Gastroesophageal sphincter (tissue), 3 donors: ENCODE measurements at regions not wholly inside any gene's neighbourhood (a gene's known extent, or its start where the extent isn't known, plus 50 kb on each side); places are given as distances from the start of the nearest gene placed in this dataset.

Experiments
- EP300 ChIP-seq: sonication (generic); formaldehyde crosslinking; IDR thresholded peaks from one replicate; pipeline ENCODE4 v1.6.1; 2017; ENCODE audit warnings: antibody characterized with exemption, mild to moderate bottlenecking
- POLR2A ChIP-seq, 2 donors: fragments of 450-650 bp; IDR thresholded peaks; one replicate each; pipeline ENCODE4 v1.6.1; 2017; ENCODE audit warnings: antibody characterized with exemption in 2 of 2, mild to moderate bottlenecking in 2 of 2, moderate library complexity in 1 of 2
- TF ChIP-seq, protein P1 (sequence below), 4 experiments: fragments of 200-600 bp in 2 of 4; fragments of 450-650 bp in 2 of 4; sonication (generic) in 1 of 4; IDR thresholded peaks; one replicate each; pipeline ENCODE4 v1.5.1; 2017 to 2019; ENCODE audit warnings: antibody characterized with exemption in 4 of 4, mild to moderate bottlenecking in 2 of 4, moderate library complexity in 2 of 4

DNA sequence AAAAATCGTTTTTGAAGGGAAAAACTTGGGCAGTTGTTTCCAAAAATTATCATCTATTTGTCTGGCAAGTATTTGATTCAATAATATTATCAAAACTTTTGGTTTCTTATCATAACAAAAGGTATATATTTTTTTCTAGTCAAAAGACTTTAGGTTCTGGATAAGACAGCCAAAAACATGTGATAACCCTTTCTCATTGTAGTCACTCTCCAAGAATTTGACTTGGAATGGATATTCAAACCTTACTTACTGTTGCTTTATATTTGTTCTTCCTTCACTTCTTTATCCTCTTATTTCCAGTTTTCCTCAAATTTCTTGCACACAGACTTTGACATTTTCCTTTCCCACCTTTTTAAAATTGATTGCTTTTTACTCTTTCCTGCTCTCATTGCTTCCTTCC lies 140.9 kb upstream of the FAM3C start:
- TF ChIP-seq, protein P1, sequence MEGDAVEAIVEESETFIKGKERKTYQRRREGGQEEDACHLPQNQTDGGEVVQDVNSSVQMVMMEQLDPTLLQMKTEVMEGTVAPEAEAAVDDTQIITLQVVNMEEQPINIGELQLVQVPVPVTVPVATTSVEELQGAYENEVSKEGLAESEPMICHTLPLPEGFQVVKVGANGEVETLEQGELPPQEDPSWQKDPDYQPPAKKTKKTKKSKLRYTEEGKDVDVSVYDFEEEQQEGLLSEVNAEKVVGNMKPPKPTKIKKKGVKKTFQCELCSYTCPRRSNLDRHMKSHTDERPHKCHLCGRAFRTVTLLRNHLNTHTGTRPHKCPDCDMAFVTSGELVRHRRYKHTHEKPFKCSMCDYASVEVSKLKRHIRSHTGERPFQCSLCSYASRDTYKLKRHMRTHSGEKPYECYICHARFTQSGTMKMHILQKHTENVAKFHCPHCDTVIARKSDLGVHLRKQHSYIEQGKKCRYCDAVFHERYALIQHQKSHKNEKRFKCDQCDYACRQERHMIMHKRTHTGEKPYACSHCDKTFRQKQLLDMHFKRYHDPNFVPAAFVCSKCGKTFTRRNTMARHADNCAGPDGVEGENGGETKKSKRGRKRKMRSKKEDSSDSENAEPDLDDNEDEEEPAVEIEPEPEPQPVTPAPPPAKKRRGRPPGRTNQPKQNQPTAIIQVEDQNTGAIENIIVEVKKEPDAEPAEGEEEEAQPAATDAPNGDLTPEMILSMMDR (IDR thresholded peaks at IDR 0.05) = no peak
- TF ChIP-seq POLR2A (IDR thresholded peaks at IDR 0.05) (no peak), EP300 (no peak)
